SH-SY5Y (cell line): ENCODE measurements at regions not wholly inside any gene's neighbourhood (a gene's known extent, or its start where the extent isn't known, plus 50 kb on each side); places are given as distances from the start of the nearest gene placed in this dataset.

ENCODE experiments used
- GATA2 ChIP-seq: IDR thresholded peaks from 2 replicates; pipeline ENCODE4 v1.6.1; 2011; ENCODE audit warnings: mild to moderate bottlenecking, low read depth, low read length
- GATA3 ChIP-seq: IDR thresholded peaks from 2 replicates; pipeline ENCODE4 v1.6.1; 2011; ENCODE audit warnings: low read depth, mild to moderate bottlenecking, low read length, moderate library complexity

DNA sequence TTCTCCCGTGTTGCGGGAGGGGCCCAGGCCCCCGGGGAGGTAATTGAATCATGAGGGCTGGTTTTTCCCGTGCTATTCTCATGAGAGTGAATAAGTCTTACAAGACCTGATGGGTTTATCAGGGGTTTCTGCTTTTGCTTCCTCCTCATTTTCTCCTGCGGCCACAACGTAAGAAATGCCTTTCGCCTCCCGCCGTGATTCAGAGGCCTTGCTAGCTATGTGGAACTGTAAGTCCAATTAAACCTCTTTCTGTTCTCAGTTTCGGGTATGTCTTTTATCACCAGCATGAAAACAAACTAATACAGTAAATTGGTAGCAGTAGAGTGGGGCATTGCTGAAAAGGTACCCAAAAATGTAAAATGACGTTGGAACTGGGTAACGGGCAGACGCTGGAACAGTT lies 1035.1 kb downstream of the DTWD2 start:
- no peak for TF ChIP-seq GATA2
- TF ChIP-seq GATA3, result no peak
